ENCODE measurements at regions not wholly inside any gene's neighbourhood (a gene's known extent, or its start where the extent isn't known, plus 50 kb on each side); places are given as distances from the start of the nearest gene placed in this dataset.

- no peak overlapping the region for H2AFZ ChIP-seq (ENCODE audit: low read depth)
- H3K9ac ChIP-seq, result no peak overlapping the region
- no peak overlapping the region for H3K27ac ChIP-seq
- H3K4me3 ChIP-seq (IDR thresholded peaks at IDR 0.05; ENCODE audit: insufficient read depth, low read depth, low read length), result no peak overlapping the region
- no peaks in the 10 kb centered on the region for H3K4me1 ChIP-seq (ENCODE audit: low read depth, poor library complexity, severe bottlenecking)
- TF ChIP-seq, protein P1, sequence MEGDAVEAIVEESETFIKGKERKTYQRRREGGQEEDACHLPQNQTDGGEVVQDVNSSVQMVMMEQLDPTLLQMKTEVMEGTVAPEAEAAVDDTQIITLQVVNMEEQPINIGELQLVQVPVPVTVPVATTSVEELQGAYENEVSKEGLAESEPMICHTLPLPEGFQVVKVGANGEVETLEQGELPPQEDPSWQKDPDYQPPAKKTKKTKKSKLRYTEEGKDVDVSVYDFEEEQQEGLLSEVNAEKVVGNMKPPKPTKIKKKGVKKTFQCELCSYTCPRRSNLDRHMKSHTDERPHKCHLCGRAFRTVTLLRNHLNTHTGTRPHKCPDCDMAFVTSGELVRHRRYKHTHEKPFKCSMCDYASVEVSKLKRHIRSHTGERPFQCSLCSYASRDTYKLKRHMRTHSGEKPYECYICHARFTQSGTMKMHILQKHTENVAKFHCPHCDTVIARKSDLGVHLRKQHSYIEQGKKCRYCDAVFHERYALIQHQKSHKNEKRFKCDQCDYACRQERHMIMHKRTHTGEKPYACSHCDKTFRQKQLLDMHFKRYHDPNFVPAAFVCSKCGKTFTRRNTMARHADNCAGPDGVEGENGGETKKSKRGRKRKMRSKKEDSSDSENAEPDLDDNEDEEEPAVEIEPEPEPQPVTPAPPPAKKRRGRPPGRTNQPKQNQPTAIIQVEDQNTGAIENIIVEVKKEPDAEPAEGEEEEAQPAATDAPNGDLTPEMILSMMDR (conservative IDR thresholded peaks at IDR 0.05; ENCODE audit: low read depth, low read length), result no peak
- no peaks in the 10 kb centered on the region for H3K27me3 ChIP-seq (ENCODE audit: insufficient read depth, low read depth)
- H3K79me2 ChIP-seq (ENCODE audit: insufficient read depth, low read depth), result no peaks in the 10 kb centered on the region
- H3K4me2 ChIP-seq, result no peak overlapping the region
- H3K36me3 ChIP-seq (ENCODE audit: insufficient read depth), result no peaks in the 10 kb centered on the region
- H4K20me1 ChIP-seq (ENCODE audit: insufficient read depth), result no peaks in the 10 kb centered on the region
These were observed 147.9 kb upstream of the BTBD3 start for GRCh38 chr20:11769825-11770224.

DNA sequence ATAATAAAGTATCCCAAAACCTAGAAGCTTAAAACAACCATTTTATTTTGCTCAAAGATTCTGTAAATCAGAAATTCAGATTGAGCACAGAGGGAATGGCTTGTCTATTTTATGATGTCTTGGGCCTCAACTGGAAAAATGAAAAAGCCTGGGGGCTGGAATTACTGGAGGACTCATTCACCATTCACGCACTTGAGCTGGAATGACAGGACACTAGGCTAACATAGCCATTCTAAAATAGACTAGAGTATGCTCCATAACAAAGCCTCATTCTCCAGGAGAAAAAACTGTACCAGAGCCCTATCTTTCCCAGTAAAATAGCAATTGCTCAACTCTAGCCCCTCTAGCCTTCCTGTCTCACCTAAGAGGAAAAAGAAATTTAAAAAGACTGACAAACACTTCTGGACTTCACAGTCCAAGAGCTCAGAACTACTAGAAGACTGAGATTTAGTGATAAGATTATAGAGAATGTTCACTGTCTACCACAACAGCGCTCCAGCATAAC lies 145.4 kb upstream of the BTBD3 start:
- H2AFZ ChIP-seq (ENCODE audit: low read depth), result no peak overlapping the region

GRCh38 chr20:11776687-11777086 lies 141.0 kb upstream of the BTBD3 start:
- no peak overlapping the region for H3K9ac ChIP-seq
- TF ChIP-seq, protein P1 (conservative IDR thresholded peaks at IDR 0.05; ENCODE audit: low read depth, low read length), result no peak
- H3K4me2 ChIP-seq, result no peak overlapping the region
- H2AFZ ChIP-seq (ENCODE audit: low read depth), result no peak overlapping the region
- no peak overlapping the region for H3K4me3 ChIP-seq (IDR thresholded peaks at IDR 0.05; ENCODE audit: insufficient read depth, low read depth, low read length)
- H3K36me3 ChIP-seq (ENCODE audit: insufficient read depth), result no peaks in the 10 kb centered on the region
- H3K27me3 ChIP-seq (ENCODE audit: insufficient read depth, low read depth), result no peaks in the 10 kb centered on the region
- no peaks in the 10 kb centered on the region for H4K20me1 ChIP-seq (ENCODE audit: insufficient read depth)
- H3K79me2 ChIP-seq (ENCODE audit: insufficient read depth, low read depth), result no peaks in the 10 kb centered on the region
- H3K4me1 ChIP-seq (ENCODE audit: low read depth, poor library complexity, severe bottlenecking), result peaks cover 15% of the 10 kb centered on the region
- no peak overlapping the region for H3K27ac ChIP-seq

More for the DNA sequence above, 145.4 kb upstream of the BTBD3 start:
- Histone ChIP-seq H4K20me1 (ENCODE audit: insufficient read depth) (no peaks in the 10 kb centered on the region), H3K36me3 (ENCODE audit: insufficient read depth) (no peaks in the 10 kb centered on the region), H3K4me3 (IDR thresholded peaks at IDR 0.05; ENCODE audit: insufficient read depth, low read depth, low read length) (no peak overlapping the region), H3K4me2 (no peak overlapping the region), H3K4me1 (ENCODE audit: low read depth, poor library complexity, severe bottlenecking) (no peaks in the 10 kb centered on the region), H3K27me3 (ENCODE audit: insufficient read depth, low read depth) (no peaks in the 10 kb centered on the region), H3K9ac (no peak overlapping the region), H3K27ac (no peak overlapping the region), H3K79me2 (ENCODE audit: insufficient read depth, low read depth) (no peaks in the 10 kb centered on the region)
- TF ChIP-seq, protein P1 (conservative IDR thresholded peaks at IDR 0.05; ENCODE audit: low read depth, low read length), result no peak

DNA sequence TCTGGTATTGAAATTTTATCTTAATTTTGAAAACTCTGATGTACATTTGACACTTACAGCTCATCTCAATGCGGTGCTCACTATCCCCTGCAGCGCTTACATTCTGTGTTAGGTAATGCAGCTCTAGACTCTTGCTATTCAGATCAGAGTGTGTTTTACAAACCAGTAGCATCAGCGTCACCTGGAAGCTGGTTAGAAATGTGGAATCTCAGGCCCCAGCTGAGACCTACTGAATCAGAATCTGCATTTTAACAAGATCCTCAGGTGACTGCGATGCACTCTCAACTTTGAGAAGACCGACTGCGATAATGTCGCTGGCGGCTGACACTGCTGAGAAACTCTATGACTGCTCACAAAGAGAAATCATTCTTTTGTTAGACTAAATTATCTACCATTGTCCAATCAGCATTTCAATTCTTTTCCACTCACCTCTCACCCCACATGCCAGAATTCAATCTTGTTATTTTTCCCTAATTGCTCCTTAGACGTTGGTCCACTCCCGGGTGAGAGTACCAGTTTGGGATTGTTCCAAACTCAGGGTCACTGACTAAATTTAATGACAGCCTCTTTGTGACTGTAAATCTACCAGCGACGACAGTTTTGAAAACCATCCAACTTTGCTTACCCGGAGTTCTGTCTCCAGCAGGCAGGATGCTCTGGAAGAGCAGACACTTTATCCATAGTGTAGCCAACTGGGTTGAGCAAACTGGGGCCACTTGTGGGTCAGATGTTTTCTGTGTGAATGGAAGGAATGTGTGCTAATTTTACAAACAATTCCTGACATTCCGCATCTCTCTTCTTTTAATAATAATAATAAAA lies 140.1 kb upstream of the BTBD3 start:
- Histone ChIP-seq H3K79me2 (ENCODE audit: insufficient read depth, low read depth) (no peaks in the 10 kb centered on the region), H4K20me1 (ENCODE audit: insufficient read depth) (no peaks in the 10 kb centered on the region), H3K4me3 (IDR thresholded peaks at IDR 0.05; ENCODE audit: insufficient read depth, low read depth, low read length) (no peak overlapping the region), H3K36me3 (ENCODE audit: insufficient read depth) (no peaks in the 10 kb centered on the region), H2AFZ (ENCODE audit: low read depth) (no peak overlapping the region), H3K4me1 (ENCODE audit: low read depth, poor library complexity, severe bottlenecking) (peaks cover 15% of the 10 kb centered on the region), H3K4me2 (no peak overlapping the region), H3K27me3 (ENCODE audit: insufficient read depth, low read depth) (no peaks in the 10 kb centered on the region), H3K27ac (no peak overlapping the region), H3K9ac (no peak overlapping the region)
- TF ChIP-seq, protein P1 (conservative IDR thresholded peaks at IDR 0.05; ENCODE audit: low read depth, low read length), result no peak

Data from KMS-11 (cell line).